ACC112 (cell line): ENCODE measurements at regions not wholly inside any gene's neighbourhood (a gene's known extent, or its start where the extent isn't known, plus 50 kb on each side); places are given as distances from the start of the nearest gene placed in this dataset.

Experiments
- H2AFZ ChIP-seq: fragments of 200-600 bp; sonication (generic); one replicate; pipeline ENCODE4 v1.6.0; 2017; ENCODE audit warnings: antibody characterized with exemption, low read length; ENCODE audit not compliant: unreplicated experiment
- H3K27ac ChIP-seq: fragments of 200-600 bp; sonication (generic); 2 replicates; pipeline ENCODE4 v1.5.1; 2014; ENCODE audit warnings: low read depth, mild to moderate bottlenecking, antibody characterized with exemption, low read length, moderate library complexity
- H3K27me3 ChIP-seq: fragments of 200-600 bp; sonication (generic); 2 replicates; pipeline ENCODE4 v1.6.1; 2014; ENCODE audit warnings: mild to moderate bottlenecking, antibody characterized with exemption, low read length, moderate library complexity, mixed read lengths; ENCODE audit not compliant: insufficient read depth
- H3K36me3 ChIP-seq: fragments of 200-600 bp; sonication (generic); 2 replicates; pipeline ENCODE4 v1.6.1; 2016; ENCODE audit warnings: mild to moderate bottlenecking, antibody characterized with exemption, low read length, moderate library complexity, mixed read lengths; ENCODE audit not compliant: insufficient read depth
- H3K4me1 ChIP-seq: fragments of 200-600 bp; sonication (generic); one replicate; pipeline ENCODE4 v1.6.1; 2016; ENCODE audit warnings: low read length, mixed read lengths; ENCODE audit not compliant: insufficient read depth, unreplicated experiment, control insufficient read depth
- H3K4me3 ChIP-seq: fragments of 200-600 bp; sonication (generic); 2 replicates; pipeline ENCODE4 v1.5.1; 2014; ENCODE audit warnings: mild to moderate bottlenecking, low read depth, low read length
- H3K79me2 ChIP-seq: fragments of 200-600 bp; sonication (generic); one replicate; pipeline ENCODE4 v1.6.0; 2016; ENCODE audit warnings: low read length; ENCODE audit not compliant: control insufficient read depth, unreplicated experiment, insufficient read depth

DNA sequence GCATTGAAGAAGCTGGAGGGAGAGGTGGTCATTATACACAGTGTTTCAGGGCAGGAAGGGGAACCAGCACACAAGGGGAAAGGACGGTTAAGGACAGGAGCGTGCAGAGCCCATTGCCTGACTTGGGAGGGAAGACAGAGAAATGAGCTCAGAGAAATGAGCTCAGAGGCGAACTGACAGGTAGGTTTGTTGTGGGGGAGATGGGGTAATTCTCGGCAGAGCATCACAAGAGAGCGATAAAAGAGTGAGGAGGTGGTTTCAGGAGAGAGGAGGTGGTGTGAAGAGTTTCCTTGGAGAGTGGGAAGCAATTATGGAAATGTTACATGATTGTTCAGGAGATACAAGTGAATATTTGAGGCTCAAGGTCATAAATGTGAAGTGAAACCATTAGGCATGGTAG is 61.0 kb downstream of the MRGPRX1 start:
- Histone ChIP-seq H3K79me2 (no peaks in the 10 kb centered on the region), H2AFZ (no peak overlapping the region), H3K36me3 (no peaks in the 10 kb centered on the region), H3K27ac (no peak overlapping the region), H3K27me3 (peaks cover 79% of the 10 kb centered on the region), H3K4me3 (no peak overlapping the region), H3K4me1 (no peaks in the 10 kb centered on the region)

GRCh38 chr11:18865951-18866350 is 73.3 kb downstream of the MRGPRX1 start:
- no peak overlapping the region for H3K4me3 ChIP-seq
- H3K27ac ChIP-seq: no peak overlapping the region
- H3K36me3 ChIP-seq: no peaks in the 10 kb centered on the region
- H2AFZ ChIP-seq: no peak overlapping the region
- peaks cover 84% of the 10 kb centered on the region for H3K27me3 ChIP-seq
- no peaks in the 10 kb centered on the region for H3K4me1 ChIP-seq
- H3K79me2 ChIP-seq: no peaks in the 10 kb centered on the region

GRCh38 chr11:18865261-18865660 is 73.7 kb upstream of the PTPN5 start:
- Histone ChIP-seq H3K27ac (no peak overlapping the region), H2AFZ (no peak overlapping the region), H3K4me3 (no peak overlapping the region), H3K27me3 (peaks cover 86% of the 10 kb centered on the region), H3K36me3 (no peaks in the 10 kb centered on the region), H3K79me2 (no peaks in the 10 kb centered on the region), H3K4me1 (no peaks in the 10 kb centered on the region)

GRCh38 chr11:18853086-18853720 is 61.6 kb upstream of the PTPN5 start:
- Histone ChIP-seq H3K4me1 (no peaks in the 10 kb centered on the region), H3K36me3 (no peaks in the 10 kb centered on the region), H3K4me3 (no peak overlapping the region), H3K27me3 (peaks cover 69% of the 10 kb centered on the region), H3K27ac (no peak overlapping the region), H3K79me2 (no peaks in the 10 kb centered on the region), H2AFZ (no peak overlapping the region)

DNA sequence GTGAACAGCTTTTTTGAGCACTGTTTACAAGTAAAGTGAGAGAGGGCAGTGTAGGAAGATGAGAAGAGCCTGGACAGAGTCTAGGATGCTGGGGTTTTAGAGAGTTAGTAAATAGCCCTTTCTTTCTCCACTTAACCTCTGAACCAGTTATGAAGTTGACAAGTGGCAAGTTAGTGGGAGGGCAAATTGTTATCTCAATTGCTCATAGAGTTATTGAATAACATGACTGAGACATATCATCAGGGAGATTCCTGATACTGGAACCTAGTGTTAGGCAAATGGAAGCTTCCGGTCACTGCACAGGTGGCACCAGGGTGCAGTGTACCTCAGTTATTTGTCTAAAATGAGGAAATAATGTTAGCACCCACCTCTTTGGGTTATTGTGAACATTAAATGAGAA is 57.8 kb upstream of the PTPN5 start:
- no peak overlapping the region for H3K27ac ChIP-seq
- H3K27me3 ChIP-seq: peaks cover 70% of the 10 kb centered on the region
- no peak overlapping the region for H2AFZ ChIP-seq
- H3K4me1 ChIP-seq: no peaks in the 10 kb centered on the region
- no peak overlapping the region for H3K4me3 ChIP-seq
- no peaks in the 10 kb centered on the region for H3K36me3 ChIP-seq
- H3K79me2 ChIP-seq: no peaks in the 10 kb centered on the region

- H3K36me3 ChIP-seq: no peaks in the 10 kb centered on the region
- no peak overlapping the region for H3K4me3 ChIP-seq
- H2AFZ ChIP-seq: no peak overlapping the region
- H3K27me3 ChIP-seq: peaks cover 58% of the 10 kb centered on the region
- no peaks in the 10 kb centered on the region for H3K4me1 ChIP-seq
- no peak overlapping the region for H3K27ac ChIP-seq
- H3K79me2 ChIP-seq: no peaks in the 10 kb centered on the region
These were observed 53.3 kb upstream of the PTPN5 start for GRCh38 chr11:18844753-18845367.
